Endothelial cell of umbilical vein (primary cell): ENCODE measurements at regions not wholly inside any gene's neighbourhood (a gene's known extent, or its start where the extent isn't known, plus 50 kb on each side); places are given as distances from the start of the nearest gene placed in this dataset.

Source experiments
- BruUV-seq: library from RNA; stranded (reverse); fragments of 400-500 nt; replicated peaks from 2 replicates; lab custom pipeline; 2021; lab: Mats Ljungman, UMichigan
- CTCF ChIA-PET: fragments of 300-600, 350-600 bp; sonication (Branson Sonifier 250); formaldehyde crosslinking; loops from one replicate; lab custom pipeline; 2021; ENCODE audit warnings: antibody characterized with exemption, inconsistent platforms; lab: Charles Lee
- POLR2A ChIA-PET: fragments of 300-600, 350-600 bp; sonication (Branson Sonifier 250); formaldehyde crosslinking; loops from one replicate; lab custom pipeline; 2021; ENCODE audit warnings: antibody characterized with exemption, inconsistent platforms; lab: Charles Lee
- DNase-seq: peaks from one replicate; pipeline ENCODE4 v3.0.0-alpha.2; 2011; ENCODE audit warnings: low read depth, low spot score
- FAIRE-seq: peaks from 2 replicates; lab custom pipeline; 2011; peaks lifted over from hg19 to GRCh38; lab: Jason Lieb, UNC
- H2AFZ ChIP-seq: 2 replicates; pipeline ENCODE4 v1.6.0; 2012; ENCODE audit warnings: low read depth, low read length, control low read depth, inconsistent platforms
- H3K27ac ChIP-seq: 2 replicates; pipeline ENCODE4 v1.5.1; 2011; ENCODE audit warnings: low read depth, mild to moderate bottlenecking, control low read depth, low read length, moderate library complexity; ENCODE audit not compliant: insufficient read depth
- H3K27me3 ChIP-seq, 2 experiments: 2 replicates each; pipeline versions ENCODE4 v1.6.0 to v1.6.1; 2011; ENCODE audit warnings: low read length in 2 of 2, mixed read lengths in 1 of 2; ENCODE audit not compliant: control insufficient read depth in 2 of 2, insufficient read depth in 2 of 2
- H3K36me3 ChIP-seq, 2 experiments: 2 replicates in 1 of 2; 3 replicates in 1 of 2; pipeline ENCODE4 v1.5.1; 2011; ENCODE audit warnings: low read length in 2 of 2, mild to moderate bottlenecking in 1 of 2, moderate library complexity in 1 of 2; ENCODE audit not compliant: control insufficient read depth in 2 of 2, insufficient read depth in 2 of 2; ENCODE audit errors: extremely low read depth in 1 of 2
- H3K4me1 ChIP-seq: 3 replicates; pipeline ENCODE4 v1.5.1; 2011; ENCODE audit warnings: mild to moderate bottlenecking, low read length; ENCODE audit not compliant: control insufficient read depth, insufficient read depth; ENCODE audit errors: extremely low read depth
- H3K4me2 ChIP-seq: 2 replicates; pipeline ENCODE4 v1.6.1; 2011; ENCODE audit warnings: low read length, control low read depth, mixed read lengths; ENCODE audit not compliant: insufficient read depth
- H3K4me3 ChIP-seq, 3 experiments: fragments of 200-600 bp in 1 of 3; sonication (generic), shearing (Covaris generic) in 1 of 3; replicated peaks in 1 of 3; 2 replicates each; pipeline ENCODE4 v1.5.1; 2011 to 2016; ENCODE audit warnings: control low read depth in 3 of 3, low read length in 3 of 3, mild to moderate bottlenecking in 2 of 3, inconsistent platforms in 1 of 3, low read depth in 1 of 3, moderate library complexity in 1 of 3; ENCODE audit not compliant: insufficient read depth in 1 of 3
- H3K79me2 ChIP-seq: 2 replicates; pipeline ENCODE4 v1.6.0; 2012; ENCODE audit warnings: low read length, inconsistent platforms; ENCODE audit not compliant: control insufficient read depth, insufficient read depth
- H3K9ac ChIP-seq: replicated peaks from 2 replicates; pipeline ENCODE3; 2011; ENCODE audit warnings: low read length, control low read depth; ENCODE audit not compliant: insufficient read depth; ENCODE audit errors: extremely low read depth
- H3K9me1 ChIP-seq: replicated peaks from 3 replicates; pipeline ENCODE4 v1.6.0; 2011; ENCODE audit warnings: mild to moderate bottlenecking, low read length; ENCODE audit not compliant: control insufficient read depth, insufficient read depth; ENCODE audit errors: extremely low read depth
- H3K9me3 ChIP-seq: replicated peaks from 2 replicates; pipeline ENCODE4 v1.5.1; 2012; ENCODE audit warnings: low read length, inconsistent platforms; ENCODE audit not compliant: control insufficient read depth, insufficient read depth
- H4K20me1 ChIP-seq: replicated peaks from 2 replicates; pipeline ENCODE3; 2011; ENCODE audit warnings: mild to moderate bottlenecking, low read length; ENCODE audit not compliant: control insufficient read depth, insufficient read depth; ENCODE audit errors: extremely low read depth
- EZH2 ChIP-seq: IDR thresholded peaks from 2 replicates; pipeline ENCODE4 v1.6.1; 2012; ENCODE audit warnings: borderline replicate concordance, low read depth, mild to moderate bottlenecking, moderate library complexity, low read length, inconsistent platforms; ENCODE audit not compliant: severe bottlenecking
- FOS ChIP-seq: IDR thresholded peaks from 2 replicates; pipeline ENCODE4 v1.6.1; 2011; ENCODE audit warnings: mild to moderate bottlenecking, low read length, moderate library complexity, borderline replicate concordance; ENCODE audit not compliant: insufficient read depth
- MYC ChIP-seq: IDR thresholded peaks from one replicate; pipeline ENCODE4 v1.6.1; 2011; ENCODE audit warnings: mild to moderate bottlenecking, low read depth, low read length
- POLR2AphosphoS5 ChIP-seq: IDR thresholded peaks from 2 replicates; pipeline ENCODE4 v1.6.1; 2012; ENCODE audit warnings: low read depth, mild to moderate bottlenecking, control low read depth, low read length, moderate library complexity; ENCODE audit not compliant: insufficient read depth
- dilution Hi-C: fragments of 300-500 bp; cut with MboI; formaldehyde crosslinking; loops from one replicate; pipeline ENCODE4 v1.15.0; 2019; ENCODE audit warnings: low sequenced_read_pairs; ENCODE audit not compliant: extremely low pct_ligation_motif_present
- intact Hi-C: fragments of 100-400 bp; cut with micrococcal nuclease; formaldehyde crosslinking; loops from one replicate; pipeline ENCODE4 v1.10.0; 2022
- TF ChIP-seq, protein P1 (sequence below): IDR thresholded peaks from 2 replicates; pipeline ENCODE4 v1.6.1; 2011; ENCODE audit not compliant: insufficient read depth, insufficient read length

- Histone ChIP-seq H3K4me3 (no peak overlapping the region), H4K20me1 (no peaks in the 10 kb centered on the region), H3K4me1 (no peaks in the 10 kb centered on the region), H3K27ac (no peak overlapping the region), H3K4me2 (no peak overlapping the region), H3K79me2 (no peaks in the 10 kb centered on the region), H3K9ac (no peak overlapping the region), H3K27me3 (no peaks in the 10 kb centered on the region), H3K36me3 (no peaks in the 10 kb centered on the region), H3K9me3 (no peaks in the 10 kb centered on the region), H2AFZ (no peak overlapping the region), H3K9me1 (no peaks in the 10 kb centered on the region)
- DNase-seq (no peak), FAIRE-seq (no peak)
- intact Hi-C loops: no loop called here
- dilution Hi-C loops: no loop called here
- ChIA-PET CTCF (no interaction called here), POLR2A (no interaction called here)
- TF ChIP-seq FOS (no peak), MYC (no peak), POLR2AphosphoS5 (no peak)
- TF ChIP-seq, protein P1, sequence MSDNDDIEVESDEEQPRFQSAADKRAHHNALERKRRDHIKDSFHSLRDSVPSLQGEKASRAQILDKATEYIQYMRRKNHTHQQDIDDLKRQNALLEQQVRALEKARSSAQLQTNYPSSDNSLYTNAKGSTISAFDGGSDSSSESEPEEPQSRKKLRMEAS: no peak
- BruUV-seq: no TSS peak
These were observed 275.0 kb downstream of the DRD1 start for GRCh38 chr5:175168882-175169507.

DNA sequence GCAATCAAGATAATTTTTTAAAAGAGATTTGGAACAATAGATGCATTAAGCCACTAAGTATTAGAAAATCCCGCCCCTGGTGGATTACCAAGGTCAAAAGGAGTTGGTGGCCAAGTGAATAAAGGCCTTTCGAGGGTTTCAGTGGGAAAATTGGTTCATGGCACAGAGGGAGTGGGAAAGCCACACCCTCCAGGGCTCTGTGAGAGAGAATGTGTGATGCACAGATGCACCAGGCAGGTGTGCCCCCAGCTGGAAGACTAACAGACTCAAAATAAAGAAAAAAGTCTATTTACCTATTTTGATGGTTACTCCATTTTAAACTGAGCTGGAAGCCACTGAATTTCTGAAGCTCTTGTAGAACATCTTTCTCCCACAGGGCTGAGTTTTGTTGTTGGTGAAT, 278.0 kb downstream of the DRD1 start:
- Histone ChIP-seq H3K9me1 (no peaks in the 10 kb centered on the region), H3K9ac (no peak overlapping the region), H3K27ac (no peak overlapping the region), H3K4me1 (no peaks in the 10 kb centered on the region), H3K27me3 (no peaks in the 10 kb centered on the region), H3K4me3 (no peak overlapping the region), H3K4me2 (no peak overlapping the region), H2AFZ (no peak overlapping the region), H3K9me3 (no peaks in the 10 kb centered on the region), H3K36me3 (no peaks in the 10 kb centered on the region), H3K79me2 (no peaks in the 10 kb centered on the region), H4K20me1 (no peaks in the 10 kb centered on the region)
- no peak for DNase-seq
- intact Hi-C loops: no loop called here
- BruUV-seq: no TSS peak
- dilution Hi-C loops: no loop called here
- ChIA-PET CTCF (no interaction called here), POLR2A (no interaction called here)
- no peak for FAIRE-seq
- TF ChIP-seq EZH2: no peak
- TF ChIP-seq MYC: no peak
- TF ChIP-seq POLR2AphosphoS5: no peak
